HG03175 (cell line): ENCODE measurements at regions not wholly inside any gene's neighbourhood (a gene's known extent, or its start where the extent isn't known, plus 50 kb on each side); places are given as distances from the start of the nearest gene placed in this dataset.
"Not testable (repeated sequence)": the region's sequence is repeated elsewhere in the genome, so short reads cannot be mapped to it uniquely, and the experiment has no call there.

Experiments
- ATAC-seq: cut with Tn5 transposase; IDR thresholded peaks from one replicate; pipeline ENCODE4 v1.9.1; 2021; ENCODE audit warnings: mild to moderate bottlenecking, moderate library complexity; ENCODE audit not compliant: unreplicated experiment

DNA sequence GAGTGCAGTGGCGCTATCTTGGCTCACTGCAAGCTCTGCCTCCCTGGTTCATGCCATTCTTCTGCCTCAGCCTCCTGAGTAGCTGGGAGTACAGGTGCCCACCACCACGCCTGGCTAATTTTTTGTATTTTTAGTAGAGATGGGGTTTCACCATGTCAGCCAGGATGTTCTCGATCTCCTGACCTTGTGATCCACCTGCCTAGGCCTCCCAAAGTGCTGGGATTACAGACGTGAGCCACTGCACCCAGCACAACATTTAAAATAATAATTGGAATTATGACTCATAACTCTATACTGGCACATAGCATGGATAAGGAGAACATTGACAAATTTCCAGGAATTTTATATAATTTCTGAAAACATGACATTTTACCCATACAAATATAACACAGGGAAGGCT is 54.2 kb downstream of the DBET start:
- not testable (repeated sequence) for ATAC-seq

DNA sequence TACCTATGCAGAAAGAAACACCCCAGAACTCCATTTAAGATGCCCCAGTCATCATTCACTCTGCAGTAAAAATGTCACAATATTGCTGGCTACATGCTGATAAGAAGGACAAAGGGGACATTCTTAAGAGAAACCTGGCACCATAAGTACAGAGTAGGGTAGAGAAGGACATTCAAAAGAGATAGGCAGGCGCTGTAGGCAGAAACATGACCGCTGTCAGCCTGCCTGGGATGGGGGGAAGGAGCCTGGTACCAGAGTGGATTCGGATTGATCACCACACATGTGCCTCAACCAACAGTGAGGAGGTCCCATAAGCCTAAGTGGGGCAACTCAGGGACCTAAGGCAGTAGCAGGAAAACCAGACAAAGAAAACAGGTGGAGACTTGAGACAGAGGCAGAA is 54.1 kb upstream of the DUX4 start:
- ATAC-seq: not testable (repeated sequence)

DNA sequence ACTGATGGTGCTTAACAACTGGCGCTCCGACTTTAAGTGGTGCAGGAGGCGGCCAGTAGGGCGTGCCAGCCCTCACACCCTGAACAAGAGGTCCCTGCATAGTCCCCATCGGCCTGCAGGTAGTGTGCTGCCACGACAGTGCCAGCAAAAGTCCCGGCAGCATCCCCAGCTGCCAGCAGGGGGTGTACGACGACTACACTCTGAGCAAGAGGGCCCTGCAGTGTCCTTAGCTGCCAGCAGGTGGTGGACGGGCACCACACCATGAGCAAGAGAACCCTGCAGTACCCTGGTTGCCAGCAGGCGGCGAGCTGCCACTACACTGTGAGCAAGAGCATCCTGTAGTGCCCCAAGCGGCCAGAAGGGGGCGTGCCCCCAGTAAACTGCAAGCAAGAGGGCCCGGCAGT is 53.5 kb upstream of the DUX4 start:
- peak; percentile 87 for ATAC-seq

DNA sequence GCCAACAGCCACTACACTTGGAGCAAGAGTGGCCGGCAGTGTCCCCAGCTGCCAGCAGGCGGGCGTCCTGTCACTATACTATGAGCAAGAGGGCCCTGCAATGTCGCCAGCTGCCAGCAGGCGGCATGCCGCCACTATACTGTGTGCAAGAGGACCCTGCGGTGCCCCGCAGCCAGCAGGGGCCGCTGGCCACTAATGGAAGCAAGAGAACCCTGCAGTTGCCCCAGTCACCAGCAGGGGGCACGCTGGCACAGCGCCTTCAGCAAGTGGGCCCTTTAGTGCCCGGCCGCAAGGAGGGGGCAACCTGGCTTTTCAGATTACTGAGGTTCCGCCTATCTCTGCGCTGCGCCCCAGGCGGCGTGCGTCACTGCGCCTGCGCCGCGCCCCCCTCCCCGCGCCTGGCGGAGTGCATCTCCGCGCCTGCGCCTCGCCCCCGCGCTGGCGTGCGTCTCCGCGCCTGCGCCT is 53.0 kb upstream of the DUX4 start:
- not testable (repeated sequence) for ATAC-seq

DNA sequence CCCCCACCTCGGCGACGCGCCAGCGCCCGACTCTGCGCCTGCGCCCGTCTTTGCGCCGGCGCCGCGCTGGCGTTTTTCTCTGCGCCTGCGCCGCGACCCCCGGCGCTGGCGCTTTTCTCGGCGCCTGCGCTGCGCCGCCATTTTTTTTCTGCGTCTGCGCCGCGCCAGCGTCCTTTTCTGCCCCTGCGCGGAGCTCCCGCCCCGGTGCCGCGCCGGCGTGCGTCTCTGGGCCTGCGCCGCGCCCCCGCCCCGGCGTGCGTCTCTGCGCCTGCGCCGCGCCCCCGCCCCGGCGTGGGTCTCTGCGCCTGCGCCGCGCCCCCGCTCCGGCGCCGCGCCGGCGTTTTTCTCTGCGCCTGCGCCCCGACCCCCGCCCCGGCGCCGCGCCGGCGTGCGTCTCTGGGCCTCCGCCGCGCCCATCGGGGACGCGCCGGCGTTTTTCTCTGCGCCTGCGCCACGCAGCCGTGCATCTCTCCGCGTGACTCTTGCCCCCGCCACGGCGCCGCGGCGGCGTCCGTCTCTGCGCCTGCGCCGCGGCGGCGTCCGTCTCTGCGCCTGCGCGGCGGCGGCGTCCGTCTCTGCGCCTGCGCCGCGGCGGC is 52.4 kb upstream of the DUX4 start:
- ATAC-seq: not testable (repeated sequence)

DNA sequence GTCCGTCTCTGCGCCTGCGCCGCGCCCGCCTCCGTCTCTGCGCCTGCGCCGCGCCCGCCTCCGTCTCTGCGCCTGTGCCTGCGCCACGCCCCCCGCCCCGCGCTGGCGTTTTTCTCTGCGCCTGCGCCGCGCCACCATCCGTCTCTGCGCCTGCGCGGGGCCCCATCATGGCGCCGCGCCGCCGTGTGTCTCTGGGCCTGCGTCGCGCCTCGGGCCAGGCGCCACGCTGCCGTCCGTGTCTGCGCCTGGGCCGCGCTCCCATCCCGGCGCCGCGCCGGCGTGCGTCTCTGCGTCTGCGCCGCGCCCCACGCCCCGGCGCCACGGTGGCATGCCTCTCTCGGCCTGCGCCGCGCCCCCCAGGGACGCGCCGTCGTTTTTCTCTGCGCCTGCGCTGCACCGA is 51.8 kb upstream of the DUX4 start:
- no peak for ATAC-seq

DNA sequence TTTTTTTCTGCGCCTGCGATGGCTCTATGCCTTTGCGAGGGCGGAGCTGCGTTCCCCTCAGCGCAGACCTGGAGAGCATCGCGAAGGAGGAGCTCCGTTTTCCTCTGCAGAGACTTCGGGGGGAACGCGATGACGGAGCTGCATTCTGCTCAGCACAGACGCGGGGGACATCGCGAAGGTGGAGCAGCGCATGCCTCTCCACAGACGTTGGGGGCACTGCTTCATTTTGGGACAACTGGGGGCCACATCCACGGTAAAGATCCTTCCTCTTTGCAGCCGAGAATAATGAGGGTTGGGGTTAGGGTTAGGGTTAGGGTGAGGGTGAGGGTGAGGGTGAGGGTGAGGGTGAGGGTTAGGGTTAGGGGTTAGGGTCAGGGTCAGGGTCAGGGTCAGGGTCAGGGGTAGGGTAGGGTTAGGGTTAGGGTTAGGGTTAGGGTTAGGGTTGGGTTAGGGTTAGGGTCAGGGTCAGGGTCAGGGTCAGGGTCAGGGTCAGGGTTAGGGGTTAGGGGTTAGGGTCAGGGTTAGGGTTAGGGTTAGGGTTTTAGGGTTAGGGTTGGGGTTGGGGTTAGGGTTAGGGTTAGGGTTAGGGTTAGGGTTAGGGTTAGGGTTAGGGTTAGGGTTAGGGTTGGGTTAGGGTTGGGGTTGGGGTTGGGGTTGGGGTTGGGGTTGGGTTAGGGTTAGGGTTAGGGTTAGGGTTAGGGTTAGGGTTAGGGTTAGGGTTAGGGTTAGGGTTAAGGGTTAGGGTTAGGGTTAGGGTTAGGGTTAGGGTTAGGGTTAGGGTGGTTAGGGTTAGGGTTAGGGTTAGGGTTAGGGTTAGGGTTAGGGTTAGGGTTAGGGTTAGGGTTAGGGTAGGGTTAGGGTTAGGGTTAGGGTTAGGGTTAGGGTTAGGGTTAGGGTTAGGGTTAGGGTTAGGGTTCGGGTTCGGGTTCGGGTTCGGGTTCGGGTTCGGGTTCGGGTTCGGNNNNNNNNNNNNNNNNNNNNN is 51.1 kb upstream of the DUX4 start:
- not testable (repeated sequence) for ATAC-seq
